COR-L47 (cell line): ENCODE measurements at regions not wholly inside any gene's neighbourhood (a gene's known extent, or its start where the extent isn't known, plus 50 kb on each side); places are given as distances from the start of the nearest gene placed in this dataset.

ENCODE experiments used
- DNase-seq: peaks from one replicate; lab custom pipeline; 2025; lab: John Stamatoyannopoulos, UW

GRCh38 chr6:147078602-147079001 lies 125.6 kb upstream of the STXBP5 start:
- DNase-seq, result no peak

- no peak for DNase-seq
These were observed 124.0 kb upstream of the STXBP5 start for GRCh38 chr6:147080225-147080624.

GRCh38 chr6:147081076-147081609 lies 123.1 kb upstream of the STXBP5 start:
- no peak for DNase-seq

GRCh38 chr6:147087641-147088040 lies 116.6 kb upstream of the STXBP5 start:
- no peak for DNase-seq

GRCh38 chr6:147088861-147089260 lies 115.4 kb upstream of the STXBP5 start:
- no peak for DNase-seq

GRCh38 chr6:147095316-147095715 lies 108.9 kb upstream of the STXBP5 start:
- no peak for DNase-seq

GRCh38 chr6:147099974-147100373 lies 104.2 kb upstream of the STXBP5 start:
- DNase-seq, result no peak

- no peak for DNase-seq
These were observed 101.2 kb upstream of the STXBP5 start for GRCh38 chr6:147103007-147103406.

GRCh38 chr6:147103694-147104093 lies 100.5 kb upstream of the STXBP5 start:
- DNase-seq, result no peak

GRCh38 chr6:147105786-147106185 lies 98.4 kb upstream of the STXBP5 start:
- DNase-seq, result no peak

GRCh38 chr6:147106759-147107401 lies 97.3 kb upstream of the STXBP5 start:
- DNase-seq, result no peak

GRCh38 chr6:147108259-147108910 lies 95.8 kb upstream of the STXBP5 start:
- peak; percentile 6 for DNase-seq

GRCh38 chr6:147109707-147110106 lies 94.5 kb upstream of the STXBP5 start:
- no peak for DNase-seq

- DNase-seq, result no peak
These were observed 88.2 kb upstream of the STXBP5 start for GRCh38 chr6:147116056-147116455.

GRCh38 chr6:147117011-147117410 lies 87.2 kb upstream of the STXBP5 start:
- no peak for DNase-seq

GRCh38 chr6:147117580-147117979 lies 86.6 kb upstream of the STXBP5 start:
- DNase-seq, result no peak

- no peak for DNase-seq
These were observed 84.9 kb upstream of the STXBP5 start for GRCh38 chr6:147119310-147119709.

GRCh38 chr6:147122823-147123222 lies 81.4 kb upstream of the STXBP5 start:
- no peak for DNase-seq

- DNase-seq, result no peak
These were observed 77.6 kb upstream of the STXBP5 start for GRCh38 chr6:147126618-147127022.

GRCh38 chr6:147127587-147127986 lies 76.6 kb upstream of the STXBP5 start:
- DNase-seq, result no peak

- no peak for DNase-seq
These were observed 76.2 kb upstream of the STXBP5 start for GRCh38 chr6:147128056-147128455.

- no peak for DNase-seq
These were observed 72.6 kb upstream of the STXBP5 start for GRCh38 chr6:147131532-147132128.

- no peak for DNase-seq
These were observed 71.3 kb upstream of the STXBP5 start for GRCh38 chr6:147132889-147133288.
